HEK293 (cell line): ENCODE measurements at regions not wholly inside any gene's neighbourhood (a gene's known extent, or its start where the extent isn't known, plus 50 kb on each side); places are given as distances from the start of the nearest gene placed in this dataset.
"Not testable (repeated sequence)": the region's sequence is repeated elsewhere in the genome, so short reads cannot be mapped to it uniquely, and the experiment has no call there.

Experiments used
- CTCF ChIA-PET: fragments of 350-600 bp; formaldehyde crosslinking; extraction: SDS; loops from one replicate; lab custom pipeline; 2021; ENCODE audit warnings: antibody characterized with exemption; lab: Yijun Ruan, JAX
- POLR2A ChIA-PET: fragments of 300-600 bp; formaldehyde crosslinking; extraction: SDS; loops from one replicate; lab custom pipeline; 2020; ENCODE audit warnings: antibody characterized with exemption, inconsistent platforms; lab: Yijun Ruan, JAX
- H3K27ac ChIP-seq: fragments of 200-500 bp; sonication (Bioruptor generic); 2 replicates; pipeline ENCODE4 v1.5.1; 2014; ENCODE audit warnings: low read depth, low read length, control low read depth, inconsistent platforms; ENCODE audit errors: extremely low read depth
- H3K36me3 ChIP-seq, 2 experiments: fragments of 200-500 bp in 1 of 2; sonication (Bioruptor generic) in 1 of 2; 1 replicate in 1 of 2; 2 replicates in 1 of 2; pipeline ENCODE4 v1.5.1; 2014 to 2017; ENCODE audit warnings: inconsistent platforms in 2 of 2, low read length in 2 of 2; ENCODE audit not compliant: control insufficient read depth in 2 of 2, insufficient read depth in 1 of 2
- H3K4me1 ChIP-seq: fragments of 200-500 bp; sonication (Bioruptor generic); 2 replicates; pipeline ENCODE4 v1.5.1; 2014; ENCODE audit warnings: mild to moderate bottlenecking, low read length, inconsistent platforms; ENCODE audit not compliant: control insufficient read depth, insufficient read depth
- H3K4me3 ChIP-seq: 2 replicates; pipeline ENCODE4 v1.5.1; 2011; ENCODE audit warnings: low read depth, mild to moderate bottlenecking, control low read depth, low read length, moderate library complexity
- H3K9me3 ChIP-seq: fragments of 200-500 bp; sonication (Bioruptor generic); 2 replicates; pipeline ENCODE4 v1.5.1; 2014; ENCODE audit warnings: low read depth, low read length, inconsistent platforms; ENCODE audit not compliant: control insufficient read depth, insufficient read depth
- GLIS1 ChIP-seq: fragments of 450-650 bp; formaldehyde crosslinking; IDR thresholded peaks from 2 replicates; pipeline ENCODE4 v1.5.1; 2016; ENCODE audit warnings: missing biosample characterization, missing genetic modification characterization
- KLF7 ChIP-seq: fragments of 450-650 bp; formaldehyde crosslinking; IDR thresholded peaks from 2 replicates; pipeline ENCODE4 v1.5.1; 2016; ENCODE audit warnings: missing biosample characterization, missing genetic modification characterization, borderline replicate concordance
- KLF8 ChIP-seq: fragments of 450-650 bp; formaldehyde crosslinking; IDR thresholded peaks from 2 replicates; pipeline ENCODE4 v1.5.1; 2016; ENCODE audit warnings: missing biosample characterization, missing genetic modification characterization
- RBAK ChIP-seq: fragments of 450-650 bp; formaldehyde crosslinking; IDR thresholded peaks from 2 replicates; pipeline ENCODE4 v1.5.1; 2016; ENCODE audit warnings: missing biosample characterization, missing genetic modification characterization
- SP7 ChIP-seq: fragments of 450-650 bp; formaldehyde crosslinking; IDR thresholded peaks from 2 replicates; pipeline ENCODE4 v1.5.1; 2016; ENCODE audit warnings: missing biosample characterization, missing genetic modification characterization
- ZBTB44 ChIP-seq: fragments of 450-650 bp; IDR thresholded peaks from 2 replicates; pipeline ENCODE4 v1.5.1; 2018; ENCODE audit warnings: missing biosample characterization, mild to moderate bottlenecking, missing genetic modification characterization
- ZNF146 ChIP-seq: fragments of 450-650 bp; formaldehyde crosslinking; IDR thresholded peaks from 2 replicates; pipeline ENCODE4 v1.5.1; 2016; ENCODE audit warnings: missing biosample characterization, missing genetic modification characterization
- ZNF202 ChIP-seq: fragments of 450-650 bp; formaldehyde crosslinking; IDR thresholded peaks from 2 replicates; pipeline ENCODE4 v1.5.1; 2016; ENCODE audit warnings: missing biosample characterization, missing genetic modification characterization, borderline replicate concordance
- ZNF223 ChIP-seq: fragments of 450-650 bp; formaldehyde crosslinking; IDR thresholded peaks from 2 replicates; pipeline ENCODE4 v1.5.1; 2016; ENCODE audit warnings: missing biosample characterization, missing genetic modification characterization
- ZNF26 ChIP-seq: fragments of 450-650 bp; formaldehyde crosslinking; IDR thresholded peaks from 2 replicates; pipeline ENCODE4 v1.5.1; 2016; ENCODE audit warnings: missing biosample characterization, missing genetic modification characterization
- ZNF362 ChIP-seq: fragments of 450-650 bp; formaldehyde crosslinking; IDR thresholded peaks from 2 replicates; pipeline ENCODE4 v1.5.1; 2016; ENCODE audit warnings: missing biosample characterization, missing genetic modification characterization
- ZNF449 ChIP-seq: fragments of 450-650 bp; formaldehyde crosslinking; IDR thresholded peaks from 2 replicates; pipeline ENCODE4 v1.5.1; 2017; ENCODE audit warnings: missing biosample characterization, mild to moderate bottlenecking, missing genetic modification characterization, moderate library complexity
- ZNF48 ChIP-seq: fragments of 450-650 bp; formaldehyde crosslinking; IDR thresholded peaks from 2 replicates; pipeline ENCODE4 v1.5.1; 2016; ENCODE audit warnings: missing biosample characterization, missing genetic modification characterization
- ZNF488 ChIP-seq: fragments of 450-650 bp; formaldehyde crosslinking; IDR thresholded peaks from 2 replicates; pipeline ENCODE4 v1.5.1; 2016; ENCODE audit warnings: missing biosample characterization, missing genetic modification characterization
- ZNF518A ChIP-seq: fragments of 450-650 bp; formaldehyde crosslinking; conservative IDR thresholded peaks from 2 replicates; pipeline ENCODE4 v1.5.1; 2016; ENCODE audit warnings: low read depth, missing biosample characterization, missing genetic modification characterization
- ZNF558 ChIP-seq: fragments of 450-650 bp; formaldehyde crosslinking; IDR thresholded peaks from 2 replicates; pipeline ENCODE4 v1.5.1; 2016; ENCODE audit warnings: missing biosample characterization, missing genetic modification characterization
- ZNF571 ChIP-seq: fragments of 450-650 bp; formaldehyde crosslinking; IDR thresholded peaks from 2 replicates; pipeline ENCODE4 v1.5.0; 2017; ENCODE audit warnings: missing biosample characterization, missing genetic modification characterization
- ZNF792 ChIP-seq: fragments of 450-650 bp; formaldehyde crosslinking; IDR thresholded peaks from 2 replicates; pipeline ENCODE4 v1.5.1; 2016; ENCODE audit warnings: missing biosample characterization, missing genetic modification characterization

- H3K36me3 ChIP-seq, CTCF ChIA-PET, H3K27ac ChIP-seq, H3K4me1 ChIP-seq, H3K9me3 ChIP-seq, POLR2A ChIA-PET, H3K4me3 ChIP-seq: not testable (repeated sequence)
- TF ChIP-seq ZNF202, result peak; percentile 33; the same call in 1 of the 2 replicates
- peak; percentile 85 for TF ChIP-seq ZNF146 (tag by site-specific recombination)
Observed at GRCh38 chr5:25289766-25290165, 645.0 kb upstream of the CDH10 start.

GRCh38 chr5:25286319-25286718 lies 641.5 kb upstream of the CDH10 start:
- Histone ChIP-seq H3K4me3 (no peak overlapping the region), H3K36me3 (no peaks in the 10 kb centered on the region), H3K4me1 (no peaks in the 10 kb centered on the region), H3K27ac (no peak overlapping the region), H3K9me3 (no peaks in the 10 kb centered on the region)
- TF ChIP-seq ZNF558 (tag by site-specific recombination), result no peak
- TF ChIP-seq ZBTB44 (tag by site-specific recombination), result no peak
- TF ChIP-seq KLF8 (tag by site-specific recombination), result no peak
- TF ChIP-seq ZNF518A (tag by site-specific recombination), result no peak
- no peak for TF ChIP-seq ZNF571 (tag by site-specific recombination)
- TF ChIP-seq ZNF792, result no peak
- TF ChIP-seq ZNF488 (tag by site-specific recombination), result no peak
- CTCF ChIA-PET, result no interaction called here
- POLR2A ChIA-PET, result no interaction called here

- no peaks in the 10 kb centered on the region for H3K9me3 ChIP-seq
- no peaks in the 10 kb centered on the region for H3K36me3 ChIP-seq
- no peaks in the 10 kb centered on the region for H3K4me1 ChIP-seq
- H3K4me3 ChIP-seq, result no peak overlapping the region
- no peak overlapping the region for H3K27ac ChIP-seq
- CTCF ChIA-PET, result no interaction called here
- POLR2A ChIA-PET, result no interaction called here
- TF ChIP-seq ZNF449 (tag by site-specific recombination) (no peak), ZNF362 (tag by site-specific recombination) (no peak), ZNF223 (tag by site-specific recombination) (no peak), ZNF26 (tag by site-specific recombination) (no peak), GLIS1 (tag by site-specific recombination) (no peak), ZNF48 (tag by site-specific recombination) (no peak), RBAK (tag by site-specific recombination) (no peak), KLF7 (tag by site-specific recombination) (no peak), SP7 (tag by site-specific recombination) (no peak)
Observed at GRCh38 chr5:25285136-25285535, 640.4 kb upstream of the CDH10 start.
